HEK293 (cell line): ENCODE measurements at regions not wholly inside any gene's neighbourhood (a gene's known extent, or its start where the extent isn't known, plus 50 kb on each side); places are given as distances from the start of the nearest gene placed in this dataset.

Source experiments
- GLIS2 ChIP-seq: fragments of 450-650 bp; formaldehyde crosslinking; IDR thresholded peaks from 2 replicates; pipeline ENCODE4 v1.5.1; 2016; ENCODE audit warnings: missing biosample characterization, missing genetic modification characterization
- IKZF3 ChIP-seq: fragments of 450-650 bp; IDR thresholded peaks from 2 replicates; pipeline ENCODE4 v1.5.0; 2018; ENCODE audit warnings: missing biosample characterization, mild to moderate bottlenecking, missing genetic modification characterization, moderate library complexity
- OSR2 ChIP-seq: fragments of 450-650 bp; formaldehyde crosslinking; IDR thresholded peaks from 2 replicates; pipeline ENCODE4 v1.5.1; 2016; ENCODE audit warnings: missing biosample characterization, missing genetic modification characterization
- OVOL3 ChIP-seq: fragments of 450-650 bp; formaldehyde crosslinking; IDR thresholded peaks from 2 replicates; pipeline ENCODE4 v1.5.1; 2016; ENCODE audit warnings: missing biosample characterization, missing genetic modification characterization
- SCRT1 ChIP-seq: fragments of 450-650 bp; formaldehyde crosslinking; IDR thresholded peaks from 2 replicates; pipeline ENCODE4 v1.5.1; 2016; ENCODE audit warnings: missing biosample characterization, missing genetic modification characterization, borderline replicate concordance
- SCRT2 ChIP-seq: fragments of 450-650 bp; formaldehyde crosslinking; IDR thresholded peaks from 2 replicates; pipeline ENCODE4 v1.5.1; 2016; ENCODE audit warnings: missing biosample characterization, missing genetic modification characterization
- ZBTB17 ChIP-seq: fragments of 450-650 bp; formaldehyde crosslinking; IDR thresholded peaks from 2 replicates; pipeline ENCODE4 v1.5.1; 2016; ENCODE audit warnings: missing biosample characterization, missing genetic modification characterization
- ZNF138 ChIP-seq: fragments of 450-650 bp; formaldehyde crosslinking; IDR thresholded peaks from 2 replicates; pipeline ENCODE4 v1.5.1; 2016; ENCODE audit warnings: missing biosample characterization, missing genetic modification characterization, borderline replicate concordance
- ZNF175 ChIP-seq: fragments of 450-650 bp; formaldehyde crosslinking; IDR thresholded peaks from 2 replicates; pipeline ENCODE4 v1.5.1; 2016; ENCODE audit warnings: missing biosample characterization, missing genetic modification characterization
- ZNF184 ChIP-seq: fragments of 450-650 bp; IDR thresholded peaks from 2 replicates; pipeline ENCODE4 v1.5.1; 2018; ENCODE audit warnings: missing biosample characterization, mild to moderate bottlenecking, missing genetic modification characterization
- ZNF214 ChIP-seq: fragments of 450-650 bp; formaldehyde crosslinking; IDR thresholded peaks from 2 replicates; pipeline ENCODE4 v1.5.1; 2017; ENCODE audit warnings: missing biosample characterization, mild to moderate bottlenecking, missing genetic modification characterization, borderline replicate concordance
- ZNF311 ChIP-seq: fragments of 450-650 bp; formaldehyde crosslinking; IDR thresholded peaks from 2 replicates; pipeline ENCODE4 v1.5.1; 2017; ENCODE audit warnings: missing biosample characterization, missing genetic modification characterization, borderline replicate concordance
- ZNF391 ChIP-seq: fragments of 450-650 bp; formaldehyde crosslinking; IDR thresholded peaks from 2 replicates; pipeline ENCODE4 v1.5.1; 2016; ENCODE audit warnings: low read depth, missing biosample characterization, missing genetic modification characterization, borderline replicate concordance
- ZNF416 ChIP-seq: fragments of 450-650 bp; formaldehyde crosslinking; IDR thresholded peaks from 2 replicates; pipeline ENCODE4 v1.5.1; 2016; ENCODE audit warnings: missing biosample characterization, missing genetic modification characterization
- ZNF473 ChIP-seq: fragments of 450-650 bp; formaldehyde crosslinking; IDR thresholded peaks from 2 replicates; pipeline ENCODE4 v1.5.1; 2017; ENCODE audit warnings: missing biosample characterization, missing genetic modification characterization
- ZNF521 ChIP-seq: fragments of 450-650 bp; formaldehyde crosslinking; IDR thresholded peaks from 2 replicates; pipeline ENCODE4 v1.5.1; 2017; ENCODE audit warnings: missing biosample characterization, mild to moderate bottlenecking, missing genetic modification characterization
- ZNF544 ChIP-seq: fragments of 450-650 bp; formaldehyde crosslinking; IDR thresholded peaks from 2 replicates; pipeline ENCODE4 v1.5.0; 2017; ENCODE audit warnings: missing biosample characterization, missing genetic modification characterization
- ZNF610 ChIP-seq: fragments of 450-650 bp; formaldehyde crosslinking; IDR thresholded peaks from 2 replicates; pipeline ENCODE4 v1.5.1; 2016; ENCODE audit warnings: missing biosample characterization, missing genetic modification characterization, borderline replicate concordance
- ZNF621 ChIP-seq: fragments of 450-650 bp; formaldehyde crosslinking; IDR thresholded peaks from 2 replicates; pipeline ENCODE4 v1.5.1; 2017; ENCODE audit warnings: missing biosample characterization, missing genetic modification characterization
- ZNF624 ChIP-seq: fragments of 450-650 bp; formaldehyde crosslinking; IDR thresholded peaks from 2 replicates; pipeline ENCODE4 v1.5.1; 2017; ENCODE audit warnings: missing biosample characterization, missing genetic modification characterization
- ZNF626 ChIP-seq: fragments of 450-650 bp; sonication (Bioruptor Pico); formaldehyde crosslinking; IDR thresholded peaks from 2 replicates; pipeline ENCODE4 v1.5.1; 2018; ENCODE audit warnings: missing biosample characterization, missing genetic modification characterization, inconsistent platforms
- ZNF701 ChIP-seq: fragments of 450-650 bp; formaldehyde crosslinking; IDR thresholded peaks from 2 replicates; pipeline ENCODE4 v1.5.1; 2016; ENCODE audit warnings: missing biosample characterization, missing genetic modification characterization
- ZNF707 ChIP-seq: fragments of 450-650 bp; formaldehyde crosslinking; IDR thresholded peaks from 2 replicates; pipeline ENCODE4 v1.5.1; 2016; ENCODE audit warnings: missing biosample characterization, missing genetic modification characterization
- ZNF830 ChIP-seq: fragments of 450-650 bp; IDR thresholded peaks from 2 replicates; pipeline ENCODE4 v1.5.0; 2018; ENCODE audit warnings: missing biosample characterization, missing genetic modification characterization, low read depth, mild to moderate bottlenecking, moderate library complexity
- TF ChIP-seq, protein P1 (sequence below): fragments of 450-650 bp; IDR thresholded peaks from 2 replicates; pipeline ENCODE4 v1.5.1; 2018; ENCODE audit warnings: missing biosample characterization, missing genetic modification characterization
- TF ChIP-seq, protein P2 (sequence below): fragments of 450-650 bp; formaldehyde crosslinking; IDR thresholded peaks from 2 replicates; pipeline ENCODE4 v1.5.1; 2016; ENCODE audit warnings: missing biosample characterization, missing genetic modification characterization
- TF ChIP-seq, protein P3 (sequence below): fragments of 450-650 bp; formaldehyde crosslinking; IDR thresholded peaks from 2 replicates; pipeline ENCODE4 v1.5.1; 2016; ENCODE audit warnings: missing biosample characterization, missing genetic modification characterization
- TF ChIP-seq, protein P4 (sequence below): fragments of 450-650 bp; formaldehyde crosslinking; IDR thresholded peaks from 2 replicates; pipeline ENCODE4 v1.5.1; 2017; ENCODE audit warnings: missing biosample characterization, mild to moderate bottlenecking, missing genetic modification characterization, moderate library complexity
- TF ChIP-seq, protein P5 (sequence below): fragments of 450-650 bp; formaldehyde crosslinking; IDR thresholded peaks from 2 replicates; pipeline ENCODE4 v1.5.1; 2017; ENCODE audit warnings: missing biosample characterization, missing genetic modification characterization
- TF ChIP-seq, protein P6 (sequence below): fragments of 450-650 bp; formaldehyde crosslinking; IDR thresholded peaks from 2 replicates; pipeline ENCODE4 v1.5.1; 2017; ENCODE audit warnings: missing biosample characterization, missing genetic modification characterization
- TF ChIP-seq, protein P7 (sequence below): fragments of 450-650 bp; formaldehyde crosslinking; IDR thresholded peaks from 2 replicates; pipeline ENCODE4 v1.5.1; 2016; ENCODE audit warnings: missing biosample characterization, missing genetic modification characterization

DNA sequence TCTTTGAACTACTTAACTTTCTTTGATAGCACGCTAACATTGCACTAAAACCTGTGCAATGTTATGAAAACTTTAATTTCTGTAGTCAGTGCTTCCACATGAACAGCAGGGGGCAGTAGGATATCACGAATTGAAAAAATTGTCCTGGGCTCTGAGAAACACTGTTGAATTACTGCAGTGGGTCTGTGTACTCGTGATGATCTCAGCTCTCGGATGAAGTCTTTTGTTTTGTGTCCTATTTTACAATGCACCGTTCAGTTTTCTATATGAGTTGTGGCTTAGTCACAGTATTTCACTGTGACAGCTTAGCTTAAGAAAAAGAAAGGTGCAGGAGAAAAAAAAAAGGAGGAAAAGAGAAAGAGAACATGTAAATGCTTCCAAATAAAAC is 141.3 kb upstream of the CCDC54 start (continued):
- TF ChIP-seq, protein P1, sequence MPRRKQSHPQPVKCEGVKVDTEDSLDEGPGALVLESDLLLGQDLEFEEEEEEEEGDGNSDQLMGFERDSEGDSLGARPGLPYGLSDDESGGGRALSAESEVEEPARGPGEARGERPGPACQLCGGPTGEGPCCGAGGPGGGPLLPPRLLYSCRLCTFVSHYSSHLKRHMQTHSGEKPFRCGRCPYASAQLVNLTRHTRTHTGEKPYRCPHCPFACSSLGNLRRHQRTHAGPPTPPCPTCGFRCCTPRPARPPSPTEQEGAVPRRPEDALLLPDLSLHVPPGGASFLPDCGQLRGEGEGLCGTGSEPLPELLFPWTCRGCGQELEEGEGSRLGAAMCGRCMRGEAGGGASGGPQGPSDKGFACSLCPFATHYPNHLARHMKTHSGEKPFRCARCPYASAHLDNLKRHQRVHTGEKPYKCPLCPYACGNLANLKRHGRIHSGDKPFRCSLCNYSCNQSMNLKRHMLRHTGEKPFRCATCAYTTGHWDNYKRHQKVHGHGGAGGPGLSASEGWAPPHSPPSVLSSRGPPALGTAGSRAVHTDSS (tag by site-specific recombination) = no peak
- TF ChIP-seq, protein P2, sequence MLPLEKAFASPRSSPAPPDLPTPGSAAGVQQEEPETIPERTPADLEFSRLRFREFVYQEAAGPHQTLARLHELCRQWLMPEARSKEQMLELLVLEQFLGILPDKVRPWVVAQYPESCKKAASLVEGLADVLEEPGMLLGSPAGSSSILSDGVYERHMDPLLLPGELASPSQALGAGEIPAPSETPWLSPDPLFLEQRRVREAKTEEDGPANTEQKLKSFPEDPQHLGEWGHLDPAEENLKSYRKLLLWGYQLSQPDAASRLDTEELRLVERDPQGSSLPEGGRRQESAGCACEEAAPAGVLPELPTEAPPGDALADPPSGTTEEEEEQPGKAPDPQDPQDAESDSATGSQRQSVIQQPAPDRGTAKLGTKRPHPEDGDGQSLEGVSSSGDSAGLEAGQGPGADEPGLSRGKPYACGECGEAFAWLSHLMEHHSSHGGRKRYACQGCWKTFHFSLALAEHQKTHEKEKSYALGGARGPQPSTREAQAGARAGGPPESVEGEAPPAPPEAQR (tag by site-specific recombination) = no peak
- TF ChIP-seq, protein P3, sequence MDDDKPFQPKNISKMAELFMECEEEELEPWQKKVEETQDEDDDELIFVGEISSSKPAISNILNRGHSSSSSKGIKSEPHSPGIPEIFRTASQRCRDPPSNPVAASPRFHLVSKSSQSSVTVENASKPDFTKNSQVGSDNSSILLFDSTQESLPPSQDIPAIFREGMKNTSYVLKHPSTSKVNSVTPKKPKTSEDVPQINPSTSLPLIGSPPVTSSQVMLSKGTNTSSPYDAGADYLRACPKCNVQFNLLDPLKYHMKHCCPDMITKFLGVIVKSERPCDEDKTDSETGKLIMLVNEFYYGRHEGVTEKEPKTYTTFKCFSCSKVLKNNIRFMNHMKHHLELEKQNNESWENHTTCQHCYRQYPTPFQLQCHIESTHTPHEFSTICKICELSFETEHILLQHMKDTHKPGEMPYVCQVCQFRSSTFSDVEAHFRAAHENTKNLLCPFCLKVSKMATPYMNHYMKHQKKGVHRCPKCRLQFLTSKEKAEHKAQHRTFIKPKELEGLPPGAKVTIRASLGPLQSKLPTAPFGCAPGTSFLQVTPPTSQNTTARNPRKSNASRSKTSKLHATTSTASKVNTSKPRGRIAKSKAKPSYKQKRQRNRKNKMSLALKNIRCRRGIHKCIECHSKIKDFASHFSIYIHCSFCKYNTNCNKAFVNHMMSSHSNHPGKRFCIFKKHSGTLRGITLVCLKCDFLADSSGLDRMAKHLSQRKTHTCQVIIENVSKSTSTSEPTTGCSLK (tag by site-specific recombination) = no peak
- TF ChIP-seq OSR2 (tag by site-specific recombination) (no peak), ZNF184 (tag by site-specific recombination) (0 out of 2 replicates have a peak, but pooled peaks have one; percentile 39), ZNF521 (tag by site-specific recombination) (no peak), ZNF214 (tag by site-specific recombination) (no peak), ZNF544 (tag by site-specific recombination) (no peak), ZNF610 (no peak), ZNF416 (tag by site-specific recombination) (no peak), ZNF830 (tag by site-specific recombination) (no peak), ZNF624 (no peak), GLIS2 (tag by site-specific recombination) (no peak), ZNF473 (tag by site-specific recombination) (no peak), ZBTB17 (tag by site-specific recombination) (no peak), ZNF626 (tag by site-specific recombination) (no peak), ZNF311 (tag by site-specific recombination) (no peak), SCRT1 (tag by site-specific recombination) (0 out of 2 replicates have a peak, but pooled peaks have one; percentile 32), ZNF621 (no peak), ZNF175 (tag by site-specific recombination) (no peak), ZNF138 (tag by site-specific recombination) (no peak), ZNF707 (no peak), ZNF701 (tag by site-specific recombination) (no peak), OVOL3 (tag by site-specific recombination) (no peak), ZNF391 (tag by site-specific recombination) (no peak), SCRT2 (tag by site-specific recombination) (peak; percentile 79), IKZF3 (tag by site-specific recombination) (no peak)
- TF ChIP-seq, protein P4, sequence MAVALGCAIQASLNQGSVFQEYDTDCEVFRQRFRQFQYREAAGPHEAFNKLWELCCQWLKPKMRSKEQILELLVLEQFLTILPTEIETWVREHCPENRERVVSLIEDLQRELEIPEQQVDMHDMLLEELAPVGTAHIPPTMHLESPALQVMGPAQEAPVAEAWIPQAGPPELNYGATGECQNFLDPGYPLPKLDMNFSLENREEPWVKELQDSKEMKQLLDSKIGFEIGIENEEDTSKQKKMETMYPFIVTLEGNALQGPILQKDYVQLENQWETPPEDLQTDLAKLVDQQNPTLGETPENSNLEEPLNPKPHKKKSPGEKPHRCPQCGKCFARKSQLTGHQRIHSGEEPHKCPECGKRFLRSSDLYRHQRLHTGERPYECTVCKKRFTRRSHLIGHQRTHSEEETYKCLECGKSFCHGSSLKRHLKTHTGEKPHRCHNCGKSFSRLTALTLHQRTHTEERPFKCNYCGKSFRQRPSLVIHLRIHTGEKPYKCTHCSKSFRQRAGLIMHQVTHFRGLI (tag by site-specific recombination) = no peak
- TF ChIP-seq, protein P5, sequence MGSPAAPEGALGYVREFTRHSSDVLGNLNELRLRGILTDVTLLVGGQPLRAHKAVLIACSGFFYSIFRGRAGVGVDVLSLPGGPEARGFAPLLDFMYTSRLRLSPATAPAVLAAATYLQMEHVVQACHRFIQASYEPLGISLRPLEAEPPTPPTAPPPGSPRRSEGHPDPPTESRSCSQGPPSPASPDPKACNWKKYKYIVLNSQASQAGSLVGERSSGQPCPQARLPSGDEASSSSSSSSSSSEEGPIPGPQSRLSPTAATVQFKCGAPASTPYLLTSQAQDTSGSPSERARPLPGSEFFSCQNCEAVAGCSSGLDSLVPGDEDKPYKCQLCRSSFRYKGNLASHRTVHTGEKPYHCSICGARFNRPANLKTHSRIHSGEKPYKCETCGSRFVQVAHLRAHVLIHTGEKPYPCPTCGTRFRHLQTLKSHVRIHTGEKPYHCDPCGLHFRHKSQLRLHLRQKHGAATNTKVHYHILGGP (tag by site-specific recombination) = no peak
- TF ChIP-seq, protein P6, sequence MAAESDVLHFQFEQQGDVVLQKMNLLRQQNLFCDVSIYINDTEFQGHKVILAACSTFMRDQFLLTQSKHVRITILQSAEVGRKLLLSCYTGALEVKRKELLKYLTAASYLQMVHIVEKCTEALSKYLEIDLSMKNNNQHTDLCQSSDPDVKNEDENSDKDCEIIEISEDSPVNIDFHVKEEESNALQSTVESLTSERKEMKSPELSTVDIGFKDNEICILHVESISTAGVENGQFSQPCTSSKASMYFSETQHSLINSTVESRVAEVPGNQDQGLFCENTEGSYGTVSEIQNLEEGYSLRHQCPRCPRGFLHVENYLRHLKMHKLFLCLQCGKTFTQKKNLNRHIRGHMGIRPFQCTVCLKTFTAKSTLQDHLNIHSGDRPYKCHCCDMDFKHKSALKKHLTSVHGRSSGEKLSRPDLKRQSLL (tag by site-specific recombination) = no peak
- TF ChIP-seq, protein P7, sequence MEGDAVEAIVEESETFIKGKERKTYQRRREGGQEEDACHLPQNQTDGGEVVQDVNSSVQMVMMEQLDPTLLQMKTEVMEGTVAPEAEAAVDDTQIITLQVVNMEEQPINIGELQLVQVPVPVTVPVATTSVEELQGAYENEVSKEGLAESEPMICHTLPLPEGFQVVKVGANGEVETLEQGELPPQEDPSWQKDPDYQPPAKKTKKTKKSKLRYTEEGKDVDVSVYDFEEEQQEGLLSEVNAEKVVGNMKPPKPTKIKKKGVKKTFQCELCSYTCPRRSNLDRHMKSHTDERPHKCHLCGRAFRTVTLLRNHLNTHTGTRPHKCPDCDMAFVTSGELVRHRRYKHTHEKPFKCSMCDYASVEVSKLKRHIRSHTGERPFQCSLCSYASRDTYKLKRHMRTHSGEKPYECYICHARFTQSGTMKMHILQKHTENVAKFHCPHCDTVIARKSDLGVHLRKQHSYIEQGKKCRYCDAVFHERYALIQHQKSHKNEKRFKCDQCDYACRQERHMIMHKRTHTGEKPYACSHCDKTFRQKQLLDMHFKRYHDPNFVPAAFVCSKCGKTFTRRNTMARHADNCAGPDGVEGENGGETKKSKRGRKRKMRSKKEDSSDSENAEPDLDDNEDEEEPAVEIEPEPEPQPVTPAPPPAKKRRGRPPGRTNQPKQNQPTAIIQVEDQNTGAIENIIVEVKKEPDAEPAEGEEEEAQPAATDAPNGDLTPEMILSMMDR = peak; percentile 55
